ENCODE measurements at regions not wholly inside any gene's neighbourhood (a gene's known extent, or its start where the extent isn't known, plus 50 kb on each side); places are given as distances from the start of the nearest gene placed in this dataset.

GRCh38 chr12:72178871-72179270 is 93.3 kb upstream of the TRHDE start:
- Mint-ChIP-seq H3K36me3 (no peaks in the 10 kb centered on the region), H3K27me3 (ENCODE audit: low read depth) (no peaks in the 10 kb centered on the region), H3K4me3 (no peak overlapping the region), H3K9me3 (no peaks in the 10 kb centered on the region), H3K4me1 (no peaks in the 10 kb centered on the region), H3K27ac (no peak overlapping the region)
- ATAC-seq: no peak
- CTCF ChIA-PET: no interaction called here
- no peak for DNase-seq (ENCODE audit: low spot score)
- POLR2A ChIA-PET: no interaction called here
- no peak for TF ChIP-seq NFE2L1 (CRISPR knock-in tag; IDR thresholded peaks at IDR 0.05)
- no peak for TF ChIP-seq ZNF396 (CRISPR knock-in tag; IDR thresholded peaks at IDR 0.05; ENCODE audit: borderline replicate concordance)
- TF ChIP-seq ATF1 (CRISPR knock-in tag; IDR thresholded peaks at IDR 0.05): no peak
- TF ChIP-seq TP53 (CRISPR knock-in tag; IDR thresholded peaks at IDR 0.05): no peak
- TF ChIP-seq JAZF1 (CRISPR knock-in tag; IDR thresholded peaks at IDR 0.05): no peak
- no peak for TF ChIP-seq GRHL2 (CRISPR knock-in tag; IDR thresholded peaks at IDR 0.05; ENCODE audit: insufficient replicate concordance, severe bottlenecking)
- no peak for TF ChIP-seq NFYB (CRISPR knock-in tag; conservative IDR thresholded peaks at IDR 0.05; ENCODE audit: low read depth)
- TF ChIP-seq, protein P1, sequence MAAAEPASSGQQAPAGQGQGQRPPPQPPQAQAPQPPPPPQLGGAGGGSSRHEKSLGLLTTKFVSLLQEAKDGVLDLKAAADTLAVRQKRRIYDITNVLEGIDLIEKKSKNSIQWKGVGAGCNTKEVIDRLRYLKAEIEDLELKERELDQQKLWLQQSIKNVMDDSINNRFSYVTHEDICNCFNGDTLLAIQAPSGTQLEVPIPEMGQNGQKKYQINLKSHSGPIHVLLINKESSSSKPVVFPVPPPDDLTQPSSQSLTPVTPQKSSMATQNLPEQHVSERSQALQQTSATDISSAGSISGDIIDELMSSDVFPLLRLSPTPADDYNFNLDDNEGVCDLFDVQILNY (CRISPR knock-in tag; IDR thresholded peaks at IDR 0.05): no peak
- no peak for TF ChIP-seq PRRX2 (CRISPR knock-in tag; IDR thresholded peaks at IDR 0.05)
- no peak for TF ChIP-seq ZNF671 (CRISPR knock-in tag; IDR thresholded peaks at IDR 0.05)
- TF ChIP-seq MXD4 (CRISPR knock-in tag; IDR thresholded peaks at IDR 0.05; ENCODE audit: borderline replicate concordance): no peak
- no peak for TF ChIP-seq NFATC4 (CRISPR knock-in tag; IDR thresholded peaks at IDR 0.05)
- TF ChIP-seq TEAD4 (CRISPR knock-in tag; IDR thresholded peaks at IDR 0.05): no peak
- no peak for TF ChIP-seq ETV6 (CRISPR knock-in tag; IDR thresholded peaks at IDR 0.05)
- no peak for TF ChIP-seq E2F1 (CRISPR knock-in tag; IDR thresholded peaks at IDR 0.05)
- no peak for TF ChIP-seq FOXJ3 (CRISPR knock-in tag; IDR thresholded peaks at IDR 0.05; ENCODE audit: borderline replicate concordance)

GRCh38 chr12:72179841-72180240 is 92.3 kb upstream of the TRHDE start:
- H3K9me3 Mint-ChIP-seq: no peaks in the 10 kb centered on the region
- no peak overlapping the region for H3K27ac Mint-ChIP-seq
- ChIA-PET CTCF (no interaction called here), POLR2A (no interaction called here)
- H3K4me1 Mint-ChIP-seq: no peaks in the 10 kb centered on the region
- no peaks in the 10 kb centered on the region for H3K27me3 Mint-ChIP-seq (ENCODE audit: low read depth)
- ATAC-seq (no peak), DNase-seq (ENCODE audit: low spot score) (no peak)
- no peaks in the 10 kb centered on the region for H3K36me3 Mint-ChIP-seq
- no peak overlapping the region for H3K4me3 Mint-ChIP-seq
- TF ChIP-seq ZMAT4 (CRISPR knock-in tag; IDR thresholded peaks at IDR 0.05) (no peak), GTF2I (CRISPR knock-in tag; conservative IDR thresholded peaks at IDR 0.05) (no peak), FOXP1 (CRISPR knock-in tag; IDR thresholded peaks at IDR 0.05; ENCODE audit: borderline replicate concordance) (no peak), ATF3 (CRISPR knock-in tag; conservative IDR thresholded peaks at IDR 0.05) (no peak), CDX4 (CRISPR knock-in tag; IDR thresholded peaks at IDR 0.05; ENCODE audit: borderline replicate concordance) (no peak), CTCF (IDR thresholded peaks at IDR 0.05) (no peak), JUN (CRISPR knock-in tag; IDR thresholded peaks at IDR 0.05) (no peak), SMAD3 (CRISPR knock-in tag; IDR thresholded peaks at IDR 0.05; ENCODE audit: borderline replicate concordance) (no peak), TP53 (CRISPR knock-in tag; IDR thresholded peaks at IDR 0.05) (no peak), RORB (CRISPR knock-in tag; IDR thresholded peaks at IDR 0.05) (no peak), GRHL2 (CRISPR knock-in tag; IDR thresholded peaks at IDR 0.05; ENCODE audit: insufficient replicate concordance, severe bottlenecking) (no peak)
- TF ChIP-seq, protein P2, sequence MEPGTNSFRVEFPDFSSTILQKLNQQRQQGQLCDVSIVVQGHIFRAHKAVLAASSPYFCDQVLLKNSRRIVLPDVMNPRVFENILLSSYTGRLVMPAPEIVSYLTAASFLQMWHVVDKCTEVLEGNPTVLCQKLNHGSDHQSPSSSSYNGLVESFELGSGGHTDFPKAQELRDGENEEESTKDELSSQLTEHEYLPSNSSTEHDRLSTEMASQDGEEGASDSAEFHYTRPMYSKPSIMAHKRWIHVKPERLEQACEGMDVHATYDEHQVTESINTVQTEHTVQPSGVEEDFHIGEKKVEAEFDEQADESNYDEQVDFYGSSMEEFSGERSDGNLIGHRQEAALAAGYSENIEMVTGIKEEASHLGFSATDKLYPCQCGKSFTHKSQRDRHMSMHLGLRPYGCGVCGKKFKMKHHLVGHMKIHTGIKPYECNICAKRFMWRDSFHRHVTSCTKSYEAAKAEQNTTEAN (CRISPR knock-in tag; IDR thresholded peaks at IDR 0.05): no peak
- TF ChIP-seq, protein P3, sequence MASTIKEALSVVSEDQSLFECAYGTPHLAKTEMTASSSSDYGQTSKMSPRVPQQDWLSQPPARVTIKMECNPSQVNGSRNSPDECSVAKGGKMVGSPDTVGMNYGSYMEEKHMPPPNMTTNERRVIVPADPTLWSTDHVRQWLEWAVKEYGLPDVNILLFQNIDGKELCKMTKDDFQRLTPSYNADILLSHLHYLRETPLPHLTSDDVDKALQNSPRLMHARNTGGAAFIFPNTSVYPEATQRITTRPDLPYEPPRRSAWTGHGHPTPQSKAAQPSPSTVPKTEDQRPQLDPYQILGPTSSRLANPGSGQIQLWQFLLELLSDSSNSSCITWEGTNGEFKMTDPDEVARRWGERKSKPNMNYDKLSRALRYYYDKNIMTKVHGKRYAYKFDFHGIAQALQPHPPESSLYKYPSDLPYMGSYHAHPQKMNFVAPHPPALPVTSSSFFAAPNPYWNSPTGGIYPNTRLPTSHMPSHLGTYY (CRISPR knock-in tag; IDR thresholded peaks at IDR 0.05): no peak
- TF ChIP-seq, protein P4, sequence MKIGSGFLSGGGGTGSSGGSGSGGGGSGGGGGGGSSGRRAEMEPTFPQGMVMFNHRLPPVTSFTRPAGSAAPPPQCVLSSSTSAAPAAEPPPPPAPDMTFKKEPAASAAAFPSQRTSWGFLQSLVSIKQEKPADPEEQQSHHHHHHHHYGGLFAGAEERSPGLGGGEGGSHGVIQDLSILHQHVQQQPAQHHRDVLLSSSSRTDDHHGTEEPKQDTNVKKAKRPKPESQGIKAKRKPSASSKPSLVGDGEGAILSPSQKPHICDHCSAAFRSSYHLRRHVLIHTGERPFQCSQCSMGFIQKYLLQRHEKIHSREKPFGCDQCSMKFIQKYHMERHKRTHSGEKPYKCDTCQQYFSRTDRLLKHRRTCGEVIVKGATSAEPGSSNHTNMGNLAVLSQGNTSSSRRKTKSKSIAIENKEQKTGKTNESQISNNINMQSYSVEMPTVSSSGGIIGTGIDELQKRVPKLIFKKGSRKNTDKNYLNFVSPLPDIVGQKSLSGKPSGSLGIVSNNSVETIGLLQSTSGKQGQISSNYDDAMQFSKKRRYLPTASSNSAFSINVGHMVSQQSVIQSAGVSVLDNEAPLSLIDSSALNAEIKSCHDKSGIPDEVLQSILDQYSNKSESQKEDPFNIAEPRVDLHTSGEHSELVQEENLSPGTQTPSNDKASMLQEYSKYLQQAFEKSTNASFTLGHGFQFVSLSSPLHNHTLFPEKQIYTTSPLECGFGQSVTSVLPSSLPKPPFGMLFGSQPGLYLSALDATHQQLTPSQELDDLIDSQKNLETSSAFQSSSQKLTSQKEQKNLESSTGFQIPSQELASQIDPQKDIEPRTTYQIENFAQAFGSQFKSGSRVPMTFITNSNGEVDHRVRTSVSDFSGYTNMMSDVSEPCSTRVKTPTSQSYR (CRISPR knock-in tag; IDR thresholded peaks at IDR 0.05): no peak

Data from WTC11 (cell line).